HG03159 (cell line): ENCODE measurements at regions not wholly inside any gene's neighbourhood (a gene's known extent, or its start where the extent isn't known, plus 50 kb on each side); places are given as distances from the start of the nearest gene placed in this dataset.

Source experiments
- ATAC-seq: cut with Tn5 transposase; IDR thresholded peaks from one replicate; pipeline ENCODE4 v1.9.1; 2021; ENCODE audit warnings: mild to moderate bottlenecking, moderate library complexity; ENCODE audit not compliant: unreplicated experiment

- ATAC-seq = no peak
Measured at GRCh38 chr16:62137996-62138395, 101.8 kb upstream of the CDH8 start.

- no peak for ATAC-seq
Measured at GRCh38 chr16:62135911-62136310, 99.7 kb upstream of the CDH8 start.

GRCh38 chr16:62135446-62135845 is 99.2 kb upstream of the CDH8 start:
- no peak for ATAC-seq

GRCh38 chr16:62130101-62130500 is 93.9 kb upstream of the CDH8 start:
- no peak for ATAC-seq

GRCh38 chr16:62105244-62105643 is 69.0 kb upstream of the CDH8 start:
- no peak for ATAC-seq

- ATAC-seq = no peak
Measured at GRCh38 chr16:62102588-62102987, 66.3 kb upstream of the CDH8 start.

GRCh38 chr16:62100651-62101050 is 64.4 kb upstream of the CDH8 start:
- ATAC-seq = no peak

- ATAC-seq = no peak
Measured at GRCh38 chr16:62089715-62090114, 53.5 kb upstream of the CDH8 start.

- ATAC-seq = no peak
Measured at GRCh38 chr16:62088731-62089410, 52.6 kb upstream of the CDH8 start.
